Neural cell (in vitro differentiated cells): ENCODE measurements at regions not wholly inside any gene's neighbourhood (a gene's known extent, or its start where the extent isn't known, plus 50 kb on each side); places are given as distances from the start of the nearest gene placed in this dataset.

Experiments
- H2AFZ ChIP-seq: fragments of 200-600, 300-800 bp; sonication (generic), shearing (Covaris generic); 2 replicates; pipeline ENCODE4 v1.6.0; 2014; ENCODE audit warnings: low read depth, mild to moderate bottlenecking, antibody characterized with exemption, low read length, moderate library complexity
- H3F3A ChIP-seq: fragments of 200-600 bp; shearing (Covaris generic); 2 replicates; pipeline ENCODE4 v1.6.1; 2016; ENCODE audit warnings: mild to moderate bottlenecking, moderate library complexity, mixed read lengths, antibody characterized with exemption, low read length; ENCODE audit not compliant: insufficient read depth, poor library complexity, severe bottlenecking
- H3K27ac ChIP-seq: fragments of 200-600, 300-800 bp; sonication (generic), shearing (Covaris generic); 2 replicates; pipeline ENCODE4 v1.5.1; 2014; ENCODE audit warnings: mild to moderate bottlenecking, low read length, moderate library complexity
- H3K27me3 ChIP-seq: fragments of 300-800, 200-600 bp; sonication (generic), shearing (Covaris generic); 2 replicates; pipeline ENCODE4 v1.6.0; 2014; ENCODE audit warnings: mild to moderate bottlenecking, low read depth, low read length, moderate library complexity; ENCODE audit not compliant: insufficient read depth
- H3K36me3 ChIP-seq: fragments of 300-800, 200-600 bp; sonication (generic), shearing (Covaris generic); 2 replicates; pipeline ENCODE4 v1.5.1; 2014; ENCODE audit warnings: mild to moderate bottlenecking, antibody characterized with exemption, low read length, moderate library complexity; ENCODE audit not compliant: insufficient read depth
- H3K4me2 ChIP-seq: fragments of 300-800, 200-600 bp; sonication (generic), shearing (Covaris generic); 2 replicates; pipeline ENCODE4 v1.6.0; 2014; ENCODE audit warnings: mild to moderate bottlenecking, low read length
- H3K4me3 ChIP-seq: fragments of 300-800, 200-600 bp; sonication (generic), shearing (Covaris generic); 2 replicates; pipeline ENCODE4 v1.5.1; 2014; ENCODE audit warnings: mild to moderate bottlenecking, low read length, moderate library complexity
- H3K79me2 ChIP-seq: fragments of 200-600 bp; shearing (Covaris generic); replicated peaks from 2 replicates; pipeline ENCODE4 v1.6.0; 2014; ENCODE audit warnings: mild to moderate bottlenecking, low read length, moderate library complexity; ENCODE audit not compliant: insufficient read depth
- H3K9ac ChIP-seq: fragments of 300-800, 200-600 bp; sonication (generic), shearing (Covaris generic); 2 replicates; pipeline ENCODE4 v1.6.1; 2016; ENCODE audit warnings: mild to moderate bottlenecking, low read length, mixed read lengths
- H3K9me2 ChIP-seq: fragments of 200-600 bp; shearing (Covaris generic); 2 replicates; pipeline ENCODE4 v1.6.1; 2016; ENCODE audit warnings: mild to moderate bottlenecking, low read length, mixed read lengths; ENCODE audit not compliant: insufficient read depth
- H3K9me3 ChIP-seq: fragments of 200-600, 300-800 bp; sonication (generic), shearing (Covaris generic); 2 replicates; pipeline ENCODE4 v1.6.1; 2016; ENCODE audit warnings: mild to moderate bottlenecking, mixed run types, low read length, moderate library complexity, mixed read lengths
- H4K20me1 ChIP-seq: fragments of 200-600 bp; shearing (Covaris generic); 2 replicates; pipeline ENCODE4 v1.6.1; 2016; ENCODE audit warnings: mild to moderate bottlenecking, mixed run types; ENCODE audit not compliant: insufficient read depth
- CTCF ChIP-seq: fragments of 450-650 bp; IDR thresholded peaks from 2 replicates; pipeline ENCODE4 v1.5.1; 2014; ENCODE audit warnings: antibody characterized with exemption, mild to moderate bottlenecking, moderate library complexity; ENCODE audit not compliant: poor library complexity, severe bottlenecking
- EP300 ChIP-seq: fragments of 450-650 bp; conservative IDR thresholded peaks from 2 replicates; pipeline ENCODE4 v1.6.1; 2014; ENCODE audit warnings: antibody characterized with exemption, mild to moderate bottlenecking, moderate library complexity; ENCODE audit not compliant: poor library complexity, severe bottlenecking
- EZH2 ChIP-seq: fragments of 200-600, 300-800 bp; shearing (Covaris generic), sonication (generic); IDR thresholded peaks from 2 replicates; pipeline ENCODE4 v1.6.1; 2014; ENCODE audit warnings: antibody characterized with exemption, low read length, borderline replicate concordance, mild to moderate bottlenecking; ENCODE audit not compliant: insufficient read depth, poor library complexity, severe bottlenecking
- MXI1 ChIP-seq: fragments of 450-650 bp; conservative IDR thresholded peaks from 2 replicates; pipeline ENCODE4 v1.6.1; 2014; ENCODE audit warnings: antibody characterized with exemption, mild to moderate bottlenecking; ENCODE audit not compliant: poor library complexity, severe bottlenecking
- POLR2AphosphoS5 ChIP-seq: IDR thresholded peaks from 2 replicates; pipeline ENCODE4 v1.6.1; 2012
- RAD21 ChIP-seq: fragments of 450-650 bp; conservative IDR thresholded peaks from 2 replicates; pipeline ENCODE4 v1.6.1; 2014; ENCODE audit warnings: antibody characterized with exemption, mild to moderate bottlenecking, moderate library complexity
- REST ChIP-seq: IDR thresholded peaks from 2 replicates; pipeline ENCODE4 v1.6.1; 2012; ENCODE audit warnings: borderline replicate concordance
- SMC3 ChIP-seq: fragments of 450-650 bp; conservative IDR thresholded peaks from 2 replicates; pipeline ENCODE4 v1.6.1; 2014; ENCODE audit warnings: antibody characterized with exemption, mild to moderate bottlenecking, moderate library complexity; ENCODE audit not compliant: poor library complexity
- TAF1 ChIP-seq: IDR thresholded peaks from 2 replicates; pipeline ENCODE4 v1.6.1; 2012; ENCODE audit warnings: low read depth

DNA sequence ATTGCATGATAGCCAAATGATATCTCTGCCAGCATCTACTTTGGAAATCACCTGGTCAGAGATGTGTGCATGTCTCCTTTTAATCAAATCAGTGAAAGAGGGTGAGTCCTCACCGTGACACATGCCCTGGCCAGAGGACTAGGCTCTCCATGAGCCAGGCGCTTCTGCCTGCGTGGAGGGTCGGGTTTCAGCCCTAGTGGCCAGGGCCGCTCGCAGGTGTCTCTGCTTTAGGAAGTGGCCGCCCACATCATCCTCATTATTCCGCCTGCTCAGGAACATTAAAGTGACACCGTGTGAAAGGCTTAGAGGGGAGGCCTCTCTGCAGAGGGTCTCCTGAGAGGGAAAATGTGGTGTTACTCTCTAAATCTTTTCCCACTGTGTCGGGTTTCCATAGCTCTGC lies 173.6 kb upstream of the PRKCQ start:
- H3K27me3 ChIP-seq = no peaks in the 10 kb centered on the region
- H3K9ac ChIP-seq = no peak overlapping the region
- H3K9me3 ChIP-seq = no peaks in the 10 kb centered on the region
- H3K4me2 ChIP-seq = no peak overlapping the region
- no peaks in the 10 kb centered on the region for H3K9me2 ChIP-seq
- H3K4me3 ChIP-seq = no peak overlapping the region
- no peaks in the 10 kb centered on the region for H3K79me2 ChIP-seq
- TF ChIP-seq RAD21 (no peak), CTCF (no peak), TAF1 (no peak), EZH2 (no peak), EP300 (no peak), SMC3 (no peak), POLR2AphosphoS5 (no peak), REST (no peak), MXI1 (no peak)
- H3F3A ChIP-seq = no peaks in the 10 kb centered on the region
- no peaks in the 10 kb centered on the region for H3K36me3 ChIP-seq
- no peak overlapping the region for H2AFZ ChIP-seq
- no peak overlapping the region for H3K27ac ChIP-seq
- no peaks in the 10 kb centered on the region for H4K20me1 ChIP-seq

DNA sequence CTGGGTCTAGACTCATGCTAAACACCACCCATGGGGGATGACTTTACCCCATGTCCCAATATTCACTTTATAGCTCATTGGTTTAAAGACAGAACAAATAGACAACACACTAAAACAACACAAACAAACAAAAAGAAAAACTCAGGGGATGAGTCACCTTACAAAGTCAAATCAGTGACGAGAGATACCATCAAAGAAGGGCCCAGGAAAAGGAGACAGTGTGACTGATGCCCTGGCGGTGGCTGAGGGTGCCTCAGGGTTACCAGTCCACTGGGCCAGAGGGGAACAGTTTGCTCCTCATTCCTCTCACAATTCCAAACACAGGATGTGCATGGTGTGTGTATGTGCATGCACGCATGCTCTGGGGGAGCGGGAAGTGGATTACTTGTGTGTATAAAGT lies 171.3 kb upstream of the PRKCQ start:
- Histone ChIP-seq H3K27ac (no peak overlapping the region), H3K9ac (no peak overlapping the region), H3F3A (no peaks in the 10 kb centered on the region), H3K9me3 (no peaks in the 10 kb centered on the region), H3K4me2 (no peak overlapping the region), H3K79me2 (no peaks in the 10 kb centered on the region), H2AFZ (no peak overlapping the region), H3K27me3 (no peaks in the 10 kb centered on the region), H3K9me2 (no peaks in the 10 kb centered on the region), H3K4me3 (no peak overlapping the region), H3K36me3 (no peaks in the 10 kb centered on the region), H4K20me1 (no peaks in the 10 kb centered on the region)
- no peak for TF ChIP-seq SMC3
- TF ChIP-seq TAF1 = no peak
- no peak for TF ChIP-seq RAD21
- no peak for TF ChIP-seq REST
- TF ChIP-seq MXI1 = no peak
- no peak for TF ChIP-seq POLR2AphosphoS5
- no peak for TF ChIP-seq EP300
- no peak for TF ChIP-seq EZH2
- no peak for TF ChIP-seq CTCF
